Stimulated activated CD4-positive, alpha-beta T cell treated with anti-CD3 and anti-CD28 coated beads, Interleukin-15, amount 100 ng/mL, for 1 hour (primary cell): ENCODE measurements at regions not wholly inside any gene's neighbourhood (a gene's known extent, or its start where the extent isn't known, plus 50 kb on each side); places are given as distances from the start of the nearest gene placed in this dataset.

Source experiments
- DNase-seq, 2 donors: peaks; one replicate each; pipeline ENCODE4 v3.0.0-alpha.2; 2020; ENCODE audit warnings: low read depth in 1 of 2, low spot score in 1 of 2

DNA sequence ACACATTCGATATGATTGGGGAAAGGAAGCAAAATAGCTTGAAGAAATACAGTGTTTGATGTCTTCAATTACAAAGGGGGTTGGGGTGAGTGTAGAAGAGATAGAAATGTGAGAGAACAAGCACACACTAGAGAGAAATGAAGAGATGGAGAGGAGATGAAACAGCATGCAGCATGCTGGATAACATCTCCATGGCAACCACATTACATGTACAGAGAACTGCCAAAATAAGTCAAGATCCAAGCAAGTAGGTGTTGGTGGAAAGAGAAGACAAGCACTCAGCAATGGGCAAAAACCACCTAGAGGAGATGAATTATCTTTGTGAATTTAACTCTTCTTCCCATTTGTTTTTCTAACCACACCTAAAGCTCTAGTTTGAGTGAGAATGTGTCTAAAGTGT is 289.8 kb downstream of the GRIN2B start:
- DNase-seq: no peak

DNA sequence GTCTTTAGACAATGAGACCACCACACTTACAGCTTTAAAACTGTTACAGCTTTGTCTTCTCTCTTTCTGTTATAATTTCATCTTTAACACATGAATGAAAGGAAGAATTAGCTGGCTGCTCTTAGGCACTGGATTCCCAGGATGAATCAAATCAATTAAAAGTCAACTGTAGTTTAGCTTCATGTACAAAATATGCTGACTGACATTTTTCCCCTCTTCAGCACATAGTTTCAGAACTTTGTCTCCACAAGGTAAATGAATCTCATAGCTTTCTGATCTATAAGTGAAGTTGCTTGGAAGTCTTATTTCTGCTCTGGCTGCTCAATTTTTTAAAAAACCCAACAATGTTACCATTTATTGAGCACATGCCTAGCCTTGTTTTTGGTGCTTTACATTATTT is 293.8 kb downstream of the GRIN2B start:
- no peak for DNase-seq

- no peak for DNase-seq
Measured at GRCh38 chr12:13686260-13686659, 295.1 kb downstream of the GRIN2B start.

GRCh38 chr12:13680916-13681315 is 300.5 kb downstream of the GRIN2B start:
- no peak for DNase-seq

DNA sequence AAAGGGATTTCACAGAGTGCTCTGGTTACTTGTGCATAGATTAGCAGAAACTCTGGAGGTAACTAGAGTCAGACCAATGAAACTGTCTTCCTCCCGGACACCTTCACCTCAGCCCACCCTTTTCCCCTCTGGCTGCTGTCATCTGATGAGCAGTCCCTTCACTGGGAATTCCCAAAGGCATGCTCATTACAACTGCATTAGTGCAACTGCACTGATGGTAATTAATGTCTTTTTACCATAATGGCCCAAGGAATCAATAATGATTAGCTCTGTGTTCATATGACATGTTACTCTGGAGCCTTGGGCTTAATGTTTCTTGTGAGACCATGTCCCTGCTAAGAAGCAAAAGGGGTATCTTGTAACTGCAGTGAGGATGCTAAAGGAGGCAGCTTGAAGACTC is 304.5 kb downstream of the GRIN2B start:
- DNase-seq: no peak

- DNase-seq: no peak
Measured at GRCh38 chr12:13670285-13670866, 311.0 kb downstream of the GRIN2B start.

GRCh38 chr12:13668880-13669279 is 312.5 kb downstream of the GRIN2B start:
- no peak for DNase-seq

DNA sequence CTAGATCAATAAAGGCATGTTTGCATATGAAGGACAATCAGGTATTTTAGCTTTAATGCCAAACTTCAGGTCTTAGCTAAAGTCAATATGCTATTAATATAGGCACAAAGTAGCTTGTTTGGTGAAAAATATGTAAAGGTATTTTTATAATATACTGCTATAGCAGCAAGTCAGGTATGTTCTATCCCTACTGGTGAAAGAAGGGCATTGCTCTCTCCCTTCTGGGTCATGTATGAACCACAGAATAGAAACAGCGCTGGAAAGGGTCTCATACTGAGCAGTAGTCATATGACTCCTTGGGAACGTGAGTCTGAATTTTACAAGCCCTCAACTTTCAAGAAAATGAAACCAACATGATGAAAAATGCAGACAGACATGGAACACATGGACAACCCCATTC is 314.6 kb downstream of the GRIN2B start:
- DNase-seq: no peak

- no peak for DNase-seq
Measured at GRCh38 chr12:13661005-13661887, 320.2 kb downstream of the GRIN2B start.

DNA sequence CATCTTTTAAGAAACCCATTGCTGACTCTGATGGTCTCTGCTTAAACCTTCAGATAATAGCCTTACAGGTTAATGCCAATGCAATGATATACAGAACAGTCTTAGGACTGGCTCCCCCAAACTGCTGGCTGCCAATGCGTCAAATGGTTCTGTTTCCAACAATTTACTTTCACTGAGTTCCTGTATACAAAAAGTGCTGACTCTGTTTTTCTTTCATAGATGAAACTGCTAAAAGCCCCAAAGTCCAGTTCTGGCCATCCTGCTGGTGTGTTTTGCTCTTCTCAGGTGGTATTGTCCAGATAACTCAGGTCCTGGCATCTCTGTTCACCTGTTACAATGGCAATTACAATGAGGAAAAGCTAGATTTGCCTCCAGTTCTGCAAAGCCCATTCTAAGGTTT is 326.9 kb downstream of the GRIN2B start:
- DNase-seq: no peak

GRCh38 chr12:13652105-13652504 is 329.3 kb downstream of the GRIN2B start:
- DNase-seq: no peak

DNA sequence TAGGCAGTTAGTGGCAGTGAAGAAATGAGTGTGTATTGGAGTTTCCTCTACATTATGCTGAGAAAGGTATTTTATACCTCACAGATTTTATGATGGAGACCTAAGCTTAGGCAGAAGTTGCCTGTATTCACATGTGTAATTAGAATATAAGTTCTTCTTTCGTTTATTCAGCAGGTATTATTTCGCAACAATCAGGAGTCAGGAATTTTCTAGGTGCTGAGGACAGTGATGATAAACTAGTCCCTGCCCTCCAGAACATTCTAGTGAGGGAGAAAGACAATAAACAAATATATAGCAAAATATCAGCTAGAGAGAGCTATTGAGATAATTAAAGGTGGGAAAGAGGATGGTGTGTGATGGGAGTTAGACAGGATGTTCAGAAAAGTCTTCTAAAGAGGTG is 345.7 kb downstream of the GRIN2B start:
- no peak for DNase-seq

DNA sequence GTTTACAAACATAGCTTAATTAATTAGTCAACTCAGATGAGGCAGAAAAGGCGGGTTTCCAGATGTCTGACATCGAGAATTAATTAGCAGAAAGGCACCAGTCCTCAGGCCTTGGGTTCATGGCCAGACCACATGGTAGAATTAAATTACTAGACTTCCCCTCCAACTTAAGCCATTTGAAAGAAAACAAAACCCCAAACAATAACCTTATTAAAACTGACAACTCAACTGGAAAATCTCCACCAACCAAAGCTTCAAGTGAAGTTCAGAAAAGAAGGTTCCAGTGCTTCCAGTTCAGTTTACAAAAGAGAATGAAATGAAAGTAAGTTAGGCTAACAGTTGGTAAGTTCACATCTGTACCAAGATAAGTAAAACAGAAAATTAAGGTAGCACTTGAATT is 349.5 kb downstream of the GRIN2B start:
- no peak for DNase-seq

DNA sequence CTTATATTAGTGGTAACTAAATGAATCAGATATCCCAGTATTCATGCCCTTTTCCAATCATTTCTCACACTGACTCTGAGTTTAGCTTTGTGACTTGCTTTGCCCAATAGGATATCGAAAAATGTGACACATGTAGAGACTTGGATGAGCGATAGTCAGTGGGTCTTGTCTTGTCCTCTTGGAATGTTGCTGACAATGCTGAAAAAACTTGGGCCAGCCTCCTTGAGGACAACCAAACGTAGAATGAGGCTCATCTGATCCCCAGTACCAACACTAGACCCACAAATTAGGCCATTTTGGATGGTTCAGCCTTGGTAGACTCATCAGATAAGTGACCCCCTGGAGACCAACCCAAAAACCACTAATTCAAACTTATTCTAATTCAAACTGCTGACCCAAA is 351.0 kb downstream of the GRIN2B start:
- no peak for DNase-seq

DNA sequence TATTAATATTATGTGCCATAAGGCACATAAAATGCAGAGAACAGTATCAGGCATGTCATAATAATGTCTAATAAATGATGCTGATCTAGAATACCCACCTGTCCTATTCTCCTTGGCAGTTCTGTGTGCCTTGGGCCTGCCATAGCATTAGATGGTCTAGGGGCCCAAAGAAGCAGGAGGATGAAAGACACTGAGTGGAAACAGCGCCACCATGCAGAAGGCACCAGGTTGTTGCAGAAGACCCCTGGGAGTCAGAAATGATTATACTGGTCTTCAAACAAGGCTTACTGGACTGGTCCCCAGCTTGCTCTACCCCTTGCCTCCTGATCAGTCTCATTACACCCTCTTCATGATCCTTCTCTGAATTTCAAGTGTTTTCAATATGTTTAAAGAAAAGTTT is 353.3 kb downstream of the GRIN2B start:
- no peak for DNase-seq

GRCh38 chr12:13627536-13627935 is 353.9 kb downstream of the GRIN2B start:
- no peak for DNase-seq

DNA sequence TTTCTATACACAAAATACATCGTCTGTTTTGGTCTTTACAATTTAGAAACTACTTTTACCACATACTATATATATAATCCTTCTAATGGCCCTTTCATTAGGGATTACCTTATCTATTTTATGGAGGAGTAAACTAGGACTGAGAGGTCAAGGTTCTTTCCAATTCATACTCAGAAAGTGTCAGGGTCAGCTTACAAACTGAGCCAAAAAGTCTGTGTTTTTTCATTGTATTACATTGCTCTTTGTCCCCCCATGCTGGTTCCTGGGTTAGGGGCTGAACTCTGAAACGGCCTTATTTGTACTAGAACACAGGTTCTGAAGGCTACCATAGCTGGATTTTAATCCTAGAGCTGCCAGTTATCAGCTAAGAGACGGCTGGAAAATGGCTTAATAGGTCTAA is 368.1 kb downstream of the GRIN2B start:
- DNase-seq: no peak

DNA sequence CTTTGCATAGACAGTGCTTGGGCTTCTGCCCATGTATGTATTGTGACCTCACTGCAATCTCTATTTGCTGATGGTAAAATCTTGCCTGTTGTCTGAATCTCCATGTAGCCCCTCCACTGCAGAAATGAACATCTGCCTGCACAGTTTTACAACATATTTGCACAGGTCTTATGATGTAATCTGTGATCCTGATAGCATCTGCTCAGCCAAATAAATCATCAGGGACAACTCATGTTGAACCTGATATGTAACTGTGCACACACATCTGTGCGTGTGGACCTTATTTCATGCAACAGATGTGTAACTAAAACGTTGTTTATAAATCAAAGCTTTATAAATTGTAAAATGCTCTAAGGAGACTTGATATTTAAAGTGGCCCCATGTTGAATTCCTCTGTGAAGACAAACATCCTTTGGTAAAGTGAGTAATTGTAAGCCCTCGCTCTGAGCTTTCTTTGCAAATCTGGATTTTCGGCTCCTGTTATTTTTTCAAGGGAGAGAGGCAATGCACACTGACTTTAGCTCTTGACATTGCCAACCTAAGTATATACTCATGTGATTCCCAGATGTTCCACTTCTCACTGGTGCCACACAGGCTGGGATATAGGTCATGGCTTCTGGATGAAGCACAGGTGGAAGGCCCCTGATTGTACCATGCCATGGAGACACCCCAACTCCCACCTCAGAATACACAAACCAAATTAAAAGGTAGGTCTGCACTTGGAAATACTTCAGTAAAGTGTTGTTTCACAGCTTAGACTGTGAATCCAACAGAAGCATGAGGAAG is 371.3 kb downstream of the GRIN2B start:
- no peak for DNase-seq

DNA sequence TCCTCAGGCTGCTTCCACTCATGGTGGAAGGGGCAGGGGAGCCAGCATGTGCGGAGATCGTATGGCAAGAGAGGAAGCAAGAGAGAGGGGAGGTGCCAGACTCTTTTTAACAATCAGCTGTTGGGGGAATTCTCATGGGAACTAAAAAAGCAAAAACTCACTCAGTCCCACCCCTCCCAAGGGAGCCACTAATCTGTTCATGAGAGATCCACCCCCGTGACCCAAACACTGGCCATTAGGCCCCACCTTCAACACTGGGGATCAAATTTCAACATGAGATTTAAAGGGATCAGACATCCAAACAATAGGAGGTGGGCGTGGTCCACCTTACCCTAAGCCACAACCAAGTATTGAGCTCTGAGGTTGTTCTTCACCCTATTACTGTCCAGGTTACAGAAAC is 375.1 kb downstream of the GRIN2B start:
- DNase-seq: no peak

DNA sequence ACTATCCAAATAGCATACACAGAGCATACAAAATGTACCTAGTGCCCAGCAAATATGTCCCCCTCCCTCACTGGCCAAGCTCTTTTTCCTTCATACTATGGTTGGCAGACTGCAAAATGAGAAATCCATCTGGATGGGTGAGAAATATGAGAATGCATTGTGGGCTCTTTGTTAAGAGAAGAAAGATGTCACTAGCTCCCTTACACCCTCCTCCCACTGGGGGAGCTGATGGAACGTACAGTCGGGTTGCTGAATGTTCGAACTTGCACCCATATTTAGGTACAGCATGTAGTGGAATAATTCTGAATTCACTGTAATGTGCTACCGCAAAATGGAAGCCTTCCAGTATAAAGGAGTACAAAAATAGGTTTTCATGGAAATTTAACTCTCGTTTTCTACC is 377.4 kb downstream of the GRIN2B start:
- DNase-seq: no peak

- DNase-seq: no peak
Measured at GRCh38 chr12:13602172-13602571, 379.2 kb downstream of the GRIN2B start.

DNA sequence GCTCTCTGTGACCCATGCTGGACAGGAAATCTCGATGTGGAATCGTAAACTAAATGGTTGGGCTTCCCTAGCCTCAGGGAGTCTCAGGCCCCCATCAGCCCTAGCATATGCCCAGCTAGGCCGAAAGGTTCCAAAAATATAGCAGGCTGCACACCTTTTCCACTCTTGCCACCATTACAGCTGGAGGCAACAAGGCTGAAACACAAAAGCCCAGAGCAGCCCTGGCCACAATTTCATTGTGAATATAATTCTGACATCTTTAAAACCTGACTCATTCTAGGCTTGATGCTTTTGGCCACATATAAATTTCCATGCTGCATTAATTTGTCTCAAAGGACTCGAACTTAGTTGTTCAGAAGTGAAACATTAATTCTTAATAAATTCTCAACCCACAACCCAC is 382.2 kb downstream of the GRIN2B start:
- no peak for DNase-seq
